ENCODE measurements at regions not wholly inside any gene's neighbourhood (a gene's known extent, or its start where the extent isn't known, plus 50 kb on each side); places are given as distances from the start of the nearest gene placed in this dataset.
A peak's percentile ranks its signal among the peaks of the same experiment; 100 is the strongest.
"Not testable (repeated sequence)": the region's sequence is repeated elsewhere in the genome, so short reads cannot be mapped to it uniquely, and the experiment has no call there.

DNA sequence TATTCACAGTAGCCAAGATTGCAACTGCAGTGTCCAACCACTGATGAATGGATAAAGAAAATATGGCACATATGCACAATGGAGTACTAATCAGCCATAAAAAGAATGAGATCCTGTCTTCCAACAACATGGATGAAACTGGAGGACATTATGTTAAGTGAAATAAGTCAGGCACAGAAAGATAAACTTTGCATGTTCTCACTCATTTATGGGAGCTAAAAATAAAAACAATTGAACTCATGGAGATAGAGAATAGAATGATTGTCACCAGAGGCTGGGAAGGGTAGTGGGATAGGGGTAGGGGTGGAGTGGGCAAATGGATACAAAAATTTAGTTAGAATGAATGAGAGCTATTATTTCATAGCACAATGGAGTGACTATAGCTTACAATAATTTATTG lies 305.5 kb upstream of the ETAA1 start:
- DNase-seq (ENCODE audit: low read depth in 2 of 2): no peak

DNA sequence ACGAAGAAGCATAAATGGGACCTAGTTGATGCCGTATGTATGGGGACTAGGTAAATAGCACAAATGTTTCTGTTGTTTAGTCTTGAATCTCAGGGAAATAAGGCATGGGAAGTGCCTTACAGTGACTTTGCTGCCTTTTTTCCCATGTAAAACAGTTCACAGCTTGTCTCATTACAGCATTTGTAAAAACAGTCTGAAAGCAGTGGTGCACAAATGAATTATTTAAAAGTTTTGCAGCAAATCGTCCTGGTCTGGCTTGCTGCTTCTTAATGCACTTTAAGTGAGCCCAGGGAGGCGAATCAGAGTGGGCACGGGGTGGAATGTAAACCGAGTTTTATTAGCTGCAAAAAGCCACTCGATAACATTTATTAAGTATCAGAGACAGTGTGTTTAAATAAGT lies 302.0 kb upstream of the ETAA1 start:
- DNase-seq (ENCODE audit: low read depth in 2 of 2): no peak

DNA sequence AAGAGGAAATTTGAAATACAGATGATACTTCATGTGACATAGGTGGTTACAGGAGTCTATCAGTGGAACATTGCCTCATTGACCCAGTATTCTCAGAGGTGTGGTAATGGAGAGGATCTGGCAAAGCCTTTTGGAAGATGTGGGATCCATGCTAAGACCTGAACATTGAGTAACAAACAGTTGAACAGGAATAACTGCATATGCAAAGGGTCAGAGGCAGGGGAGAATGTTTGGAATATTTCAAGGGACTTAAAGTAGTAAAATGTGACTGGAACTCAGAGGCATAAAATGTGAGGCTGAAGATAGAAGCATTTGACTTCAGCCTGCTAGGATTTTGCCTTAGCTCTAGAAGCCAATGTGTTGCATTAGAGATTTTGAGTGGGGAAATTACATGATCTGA lies 300.2 kb upstream of the ETAA1 start:
- no peak for DNase-seq (ENCODE audit: low read depth in 2 of 2)

DNA sequence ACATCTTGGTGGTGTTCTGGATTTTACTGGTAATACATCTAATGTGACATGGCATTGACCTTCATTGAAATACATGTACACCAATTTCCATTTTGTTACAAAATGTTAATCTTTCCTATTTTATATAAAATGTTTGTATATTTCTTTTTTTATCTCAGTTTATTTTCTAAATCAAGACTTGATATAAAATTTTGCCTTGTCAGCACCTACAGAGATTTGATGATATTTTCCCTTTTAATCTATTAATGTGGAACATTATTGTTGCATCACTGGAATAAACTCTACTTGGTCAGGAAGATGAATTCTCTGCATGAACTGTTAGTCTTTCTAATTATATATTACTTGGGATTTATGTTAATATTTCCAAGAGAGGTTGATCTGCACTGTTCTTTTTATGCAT lies 294.0 kb upstream of the ETAA1 start:
- no peak for DNase-seq (ENCODE audit: low read depth in 2 of 2)

DNA sequence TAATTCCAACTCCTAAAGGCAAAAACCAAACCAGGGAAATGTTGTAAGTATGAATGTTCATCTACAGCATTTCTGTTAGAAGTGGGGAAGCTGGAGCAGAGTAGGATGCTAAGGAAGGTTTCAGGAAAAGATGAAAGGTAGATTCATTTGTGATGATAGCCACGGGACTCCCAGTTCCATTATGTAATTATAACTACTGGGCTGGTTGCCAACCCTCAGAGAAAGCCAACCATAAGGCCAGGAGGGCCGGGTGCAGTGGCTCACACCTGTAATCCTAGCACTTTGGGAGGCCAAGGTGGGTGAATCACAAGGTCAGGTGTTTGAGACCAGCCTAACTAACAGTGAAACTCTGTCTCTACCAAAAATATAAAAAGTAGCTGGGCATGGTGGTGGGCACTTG lies 288.9 kb upstream of the ETAA1 start:
- no peak for DNase-seq (ENCODE audit: low read depth in 2 of 2)

DNA sequence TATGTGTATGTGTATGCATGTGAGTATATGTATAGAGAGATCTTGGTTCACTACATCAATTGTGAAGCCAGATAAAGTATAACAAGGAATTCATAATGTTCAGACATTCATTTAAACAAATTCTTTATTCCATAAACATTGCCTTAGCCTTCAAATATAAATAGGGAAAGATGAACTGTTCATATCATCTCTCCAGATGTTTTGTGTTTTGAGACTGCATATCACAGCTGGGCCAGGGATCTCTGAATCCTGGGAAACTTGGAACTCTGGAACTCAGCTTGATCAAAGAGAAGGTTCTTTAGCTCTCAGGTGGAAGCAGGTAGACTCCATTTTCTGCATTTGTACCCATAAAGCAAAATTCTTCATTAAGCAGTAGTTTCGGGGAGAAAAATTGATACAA lies 272.6 kb upstream of the ETAA1 start:
- DNase-seq (ENCODE audit: low read depth in 2 of 2): no peak

DNA sequence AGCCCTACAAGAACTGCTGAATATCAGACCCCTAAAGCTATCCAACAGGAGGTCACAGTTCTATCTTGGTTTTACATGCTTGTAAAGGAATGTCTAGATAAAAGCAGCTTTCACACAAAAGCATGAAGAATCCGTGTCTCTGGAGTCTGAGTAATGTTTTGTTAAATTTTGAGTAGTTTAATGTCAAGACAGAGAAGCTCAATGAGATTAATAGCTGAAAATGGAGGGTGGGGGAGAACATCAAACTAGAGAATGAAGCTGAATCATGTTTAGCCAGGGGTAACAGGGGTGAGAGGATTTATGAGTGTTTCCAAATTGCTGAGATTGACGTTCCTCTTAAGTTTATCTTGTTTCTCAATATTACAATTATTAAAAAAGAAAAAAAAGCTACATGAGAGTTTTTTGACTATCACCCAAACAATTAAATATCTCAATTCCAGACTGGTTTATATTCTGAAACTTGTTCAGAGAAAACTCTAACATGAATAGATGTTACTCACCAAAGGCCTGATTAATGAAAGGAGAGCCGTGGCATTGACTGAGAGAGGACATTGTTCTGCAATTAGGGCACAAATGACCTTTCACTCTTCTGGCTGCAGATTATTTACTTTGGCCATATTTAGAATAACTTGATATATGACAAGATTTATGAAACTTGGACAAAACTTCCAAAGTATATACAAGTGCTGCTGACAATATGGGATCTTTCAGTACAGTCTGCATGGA lies 266.4 kb upstream of the ETAA1 start:
- no peak for DNase-seq (ENCODE audit: low read depth in 2 of 2)

DNA sequence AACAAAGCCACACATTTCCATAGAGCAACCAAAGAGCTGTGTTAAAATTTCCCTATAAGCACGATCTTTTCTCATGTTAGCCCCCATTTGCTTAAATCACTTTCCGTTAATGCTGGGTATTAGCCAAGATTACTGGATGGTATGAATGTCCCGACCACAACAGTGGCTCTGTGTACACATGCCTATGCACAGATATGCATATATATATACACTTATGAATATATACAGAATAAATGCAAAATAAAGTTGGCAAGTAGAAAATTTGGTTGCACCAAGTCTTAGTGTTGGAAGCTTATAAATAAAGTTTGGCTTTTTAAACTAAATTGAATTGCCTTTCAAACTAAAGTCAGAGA lies 265.9 kb upstream of the ETAA1 start:
- DNase-seq (ENCODE audit: low read depth in 2 of 2): no peak

DNA sequence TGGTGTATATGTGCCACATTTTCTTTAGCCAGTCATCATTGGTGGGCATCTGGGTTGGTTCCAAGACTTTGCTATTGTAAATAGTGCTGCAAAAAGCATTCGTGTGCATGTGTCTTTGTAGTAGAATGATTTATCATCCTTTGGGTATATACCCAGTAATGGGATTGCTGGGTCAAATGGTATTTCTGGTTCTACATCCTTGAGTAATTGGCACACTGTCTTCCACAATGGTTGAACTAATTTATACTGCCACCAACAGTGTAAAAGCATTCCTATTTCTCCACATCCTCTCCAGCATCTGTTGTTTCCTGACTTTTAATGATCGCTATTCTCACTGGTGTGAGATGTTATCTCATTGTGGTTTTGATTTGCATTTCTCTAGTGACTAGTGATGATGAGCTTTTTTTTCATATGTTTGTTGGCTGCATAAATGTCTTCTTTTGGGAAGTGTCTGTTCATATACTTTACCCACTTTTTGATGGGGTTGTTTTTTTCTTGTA lies 264.6 kb upstream of the ETAA1 start:
- not testable (repeated sequence) for DNase-seq (ENCODE audit: low read depth in 2 of 2)

DNA sequence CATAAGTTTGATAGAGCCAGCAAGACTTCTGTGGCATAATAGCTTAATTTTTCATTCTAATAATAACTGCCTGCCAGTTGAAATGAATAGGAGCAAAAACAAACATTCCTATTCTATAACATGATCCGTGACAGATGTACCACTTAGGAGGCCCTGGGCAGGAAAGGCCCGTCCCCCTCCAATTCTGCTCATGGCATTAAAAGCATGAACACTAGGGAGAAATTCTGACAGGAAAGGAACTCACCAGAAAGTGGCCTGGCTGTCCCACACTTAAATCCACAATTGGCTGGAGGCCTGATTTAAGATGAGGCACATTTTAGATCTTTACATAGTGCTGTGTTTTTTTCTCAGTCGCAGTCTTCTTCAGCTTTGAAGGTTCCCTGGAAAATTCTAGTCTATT lies 261.9 kb upstream of the ETAA1 start:
- no peak for DNase-seq (ENCODE audit: low read depth in 2 of 2)

DNA sequence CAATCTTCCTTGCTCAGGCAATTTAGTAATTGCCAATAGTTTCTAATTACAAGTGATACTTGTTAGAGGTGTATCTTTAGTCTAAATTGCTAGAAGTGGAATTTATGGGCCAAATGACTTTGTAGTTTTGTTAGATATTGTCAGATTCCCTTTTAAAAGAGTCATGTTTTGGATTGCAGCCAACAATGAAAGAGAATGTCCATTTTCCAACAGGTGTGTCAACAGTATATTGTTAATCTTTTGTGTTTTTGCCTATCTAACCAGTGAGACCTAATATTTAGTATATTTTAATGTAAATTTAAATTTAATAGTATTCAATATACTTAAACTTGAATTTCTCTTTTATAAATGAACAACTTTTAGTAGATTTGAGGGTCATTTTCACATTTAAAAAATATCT lies 259.4 kb upstream of the ETAA1 start:
- DNase-seq (ENCODE audit: low read depth in 2 of 2): no peak

DNA sequence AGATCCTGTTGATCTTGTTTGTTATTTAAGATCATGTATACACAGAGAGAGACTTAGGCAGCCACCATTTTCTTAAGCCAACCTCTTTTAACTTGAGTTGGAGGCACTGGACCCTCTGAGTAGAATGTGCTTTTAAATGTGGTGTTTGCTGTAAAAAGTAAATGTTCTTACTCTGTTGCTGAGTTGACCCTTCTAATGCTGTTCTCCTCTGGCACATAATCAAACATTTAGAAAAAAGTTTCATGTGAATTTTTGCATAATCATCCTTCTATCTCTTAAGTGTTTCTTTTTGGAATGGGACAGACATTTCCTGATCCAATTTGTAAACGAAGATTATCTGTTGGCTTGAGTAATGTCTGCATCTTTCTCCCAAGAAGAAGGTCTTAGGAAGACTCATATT lies 255.1 kb upstream of the ETAA1 start:
- DNase-seq (ENCODE audit: low read depth in 2 of 2): no peak

DNA sequence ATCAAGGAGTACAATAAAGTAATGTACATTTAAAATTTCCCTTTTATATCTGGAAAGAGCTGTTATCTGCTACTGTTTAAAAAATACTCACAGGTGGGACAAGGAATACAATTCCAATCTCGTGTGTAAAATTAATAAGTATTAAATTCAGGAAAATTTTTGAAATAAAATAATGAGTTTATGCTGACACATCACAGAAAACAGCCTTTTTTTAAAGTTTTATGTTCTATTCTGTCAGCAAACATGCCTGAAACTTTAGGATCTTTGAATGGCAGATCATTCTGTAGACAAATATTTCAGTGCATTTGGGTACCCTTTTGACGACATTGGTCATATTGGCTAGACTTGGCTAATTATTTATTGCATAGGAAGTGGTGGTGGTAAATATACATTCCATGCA lies 254.4 kb upstream of the ETAA1 start:
- DNase-seq (ENCODE audit: low read depth in 2 of 2): no peak

DNA sequence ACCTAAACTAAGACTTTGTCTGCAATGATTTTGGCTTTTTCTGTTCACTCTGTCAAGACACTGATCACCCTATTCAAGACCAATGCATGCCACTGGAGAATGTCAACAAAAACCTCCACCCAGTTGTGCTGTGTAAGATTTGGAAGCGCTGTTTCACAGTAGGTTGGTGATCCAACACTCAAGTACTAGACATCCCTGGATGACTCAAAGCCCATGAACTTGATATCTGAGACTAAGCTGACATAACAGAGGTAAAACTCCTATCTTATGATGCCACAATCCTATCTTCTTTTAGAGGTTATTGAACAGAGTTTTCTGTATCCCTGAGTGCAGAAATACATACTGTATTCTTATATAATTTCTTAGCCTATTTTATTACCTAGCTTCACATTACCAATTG lies 251.3 kb upstream of the ETAA1 start:
- DNase-seq (ENCODE audit: low read depth in 2 of 2): no peak

DNA sequence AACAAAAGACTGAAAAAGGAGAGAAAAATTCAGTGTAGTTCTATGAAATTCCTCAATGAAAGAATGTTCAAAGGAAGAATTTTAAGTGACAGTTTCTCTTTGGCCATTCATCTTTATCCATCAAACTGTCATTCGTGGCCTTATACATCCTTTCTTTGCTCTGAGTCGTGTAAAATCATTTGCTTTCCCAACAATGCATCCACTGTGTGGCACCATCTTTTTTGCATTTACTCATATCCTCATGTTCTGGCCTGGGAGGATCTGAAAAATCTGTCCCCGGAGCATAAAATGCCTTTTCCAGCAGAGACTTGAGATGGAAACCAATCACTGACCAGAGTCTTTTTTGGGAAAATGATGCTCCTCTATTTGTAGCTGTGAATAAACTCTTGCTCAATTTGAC lies 240.3 kb upstream of the ETAA1 start:
- no peak for DNase-seq (ENCODE audit: low read depth in 2 of 2)

DNA sequence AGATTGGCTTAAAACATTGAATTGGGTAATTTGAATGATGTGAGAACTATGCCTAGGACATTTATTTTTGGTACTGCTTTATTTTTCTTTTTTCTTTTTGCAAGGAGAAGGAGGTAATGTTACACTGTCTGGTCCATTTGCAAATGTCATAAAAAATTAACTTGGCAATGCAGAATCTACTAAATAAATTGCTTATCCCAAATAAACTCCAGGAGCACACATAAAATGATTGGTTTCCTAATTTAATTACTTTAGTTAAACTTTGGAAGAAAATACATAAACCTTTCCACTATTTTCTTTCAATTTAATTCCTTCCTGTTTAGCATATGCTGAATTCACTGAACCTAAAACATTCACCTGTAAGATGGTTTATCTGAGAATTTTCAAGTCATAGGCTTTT lies 238.4 kb upstream of the ETAA1 start:
- DNase-seq (ENCODE audit: low read depth in 2 of 2): no peak

DNA sequence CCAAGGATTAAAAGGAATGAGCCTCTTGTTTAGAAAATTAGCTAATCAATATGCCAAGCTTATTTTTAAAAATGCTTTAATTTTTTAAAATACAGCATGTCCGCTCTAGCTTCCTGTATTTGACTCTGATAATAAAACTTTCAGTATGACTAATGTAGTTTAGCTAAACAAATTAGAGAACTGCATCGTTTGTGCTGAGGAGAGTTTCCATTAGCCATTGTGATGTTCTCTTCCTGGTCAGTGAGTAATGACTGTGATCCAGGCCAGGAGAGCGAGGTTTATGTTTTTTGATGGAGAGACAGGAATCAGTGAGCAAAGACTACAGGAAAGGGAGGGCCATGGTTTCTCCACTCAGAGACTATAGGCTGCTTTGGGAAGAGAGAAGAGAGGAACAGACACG lies 237.2 kb upstream of the ETAA1 start:
- DNase-seq (ENCODE audit: low read depth in 2 of 2): no peak

DNA sequence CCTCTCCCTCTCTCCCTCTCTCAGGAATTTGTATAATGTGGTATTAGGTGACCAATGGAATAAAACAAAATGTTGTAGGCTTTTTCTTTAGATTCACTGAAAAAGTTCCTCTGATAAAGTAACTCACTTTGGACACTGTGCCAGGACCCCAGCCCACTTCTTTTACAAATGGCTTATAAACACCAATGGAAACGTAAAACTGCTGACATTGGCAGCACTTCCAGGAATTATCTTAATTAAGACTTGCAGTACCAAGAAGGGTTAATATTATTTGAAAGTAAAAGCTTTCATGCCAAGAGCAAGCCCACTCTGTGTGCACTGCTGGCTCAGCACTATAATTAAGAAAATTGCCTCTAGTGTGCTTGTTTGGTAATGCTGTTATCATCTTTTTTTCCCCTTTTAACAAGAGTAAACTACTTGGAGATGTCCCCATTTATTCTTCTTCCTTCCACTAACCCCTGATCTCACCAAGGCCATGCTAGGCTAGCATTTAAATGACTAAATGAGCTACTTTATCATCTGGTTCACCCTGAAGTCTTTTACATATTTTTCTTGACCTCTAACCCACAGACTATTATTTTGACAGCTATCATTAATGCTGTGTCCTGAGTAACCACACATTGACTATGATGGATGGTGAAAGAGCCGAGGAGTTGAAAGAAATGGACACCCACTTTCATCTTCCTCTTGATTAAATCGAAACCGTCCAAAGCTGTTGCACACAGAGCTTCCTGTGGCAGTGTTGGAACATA lies 232.2 kb upstream of the ETAA1 start:
- no peak for DNase-seq (ENCODE audit: low read depth in 2 of 2)

DNA sequence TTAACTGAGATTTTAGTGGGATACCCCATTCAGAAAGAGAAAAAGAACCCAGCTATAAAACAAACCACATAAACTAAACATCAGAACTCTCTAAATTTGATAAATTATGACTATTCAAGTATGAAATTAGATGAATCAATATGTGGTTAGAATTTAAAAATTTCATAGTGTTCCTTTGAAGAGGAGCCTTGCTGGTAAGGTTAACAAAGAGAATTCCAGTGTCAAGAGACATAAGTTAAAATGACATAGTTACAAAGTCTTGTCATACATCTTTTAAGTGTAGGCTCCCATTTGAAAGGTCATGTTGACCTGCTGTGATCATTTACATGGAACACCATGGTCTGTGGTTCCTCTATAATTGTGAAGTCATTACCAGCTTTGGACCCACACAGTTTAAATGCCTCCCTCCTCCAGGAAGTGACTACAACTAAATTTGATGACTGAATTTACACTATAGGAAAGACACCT lies 231.6 kb upstream of the ETAA1 start:
- no peak for DNase-seq (ENCODE audit: low read depth in 2 of 2)

DNA sequence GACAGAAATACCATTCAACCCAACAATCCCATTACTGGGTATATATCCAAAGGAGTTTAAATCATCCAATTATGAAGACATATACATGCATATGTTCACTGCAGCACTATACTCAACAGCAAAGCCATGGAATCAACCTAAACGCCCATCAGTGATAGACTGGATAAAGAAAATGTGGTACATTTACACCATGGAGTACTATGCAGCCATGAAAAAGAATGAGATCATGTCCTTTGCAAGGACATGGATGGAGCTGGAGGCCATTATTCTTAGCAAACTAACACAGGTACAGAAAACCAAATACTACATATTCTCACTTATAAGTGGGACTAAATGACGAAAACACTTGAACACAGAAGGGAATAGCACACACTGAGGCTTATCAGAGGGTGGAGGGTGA lies 230.6 kb upstream of the ETAA1 start:
- not testable (repeated sequence) for DNase-seq (ENCODE audit: low read depth in 2 of 2)

DNA sequence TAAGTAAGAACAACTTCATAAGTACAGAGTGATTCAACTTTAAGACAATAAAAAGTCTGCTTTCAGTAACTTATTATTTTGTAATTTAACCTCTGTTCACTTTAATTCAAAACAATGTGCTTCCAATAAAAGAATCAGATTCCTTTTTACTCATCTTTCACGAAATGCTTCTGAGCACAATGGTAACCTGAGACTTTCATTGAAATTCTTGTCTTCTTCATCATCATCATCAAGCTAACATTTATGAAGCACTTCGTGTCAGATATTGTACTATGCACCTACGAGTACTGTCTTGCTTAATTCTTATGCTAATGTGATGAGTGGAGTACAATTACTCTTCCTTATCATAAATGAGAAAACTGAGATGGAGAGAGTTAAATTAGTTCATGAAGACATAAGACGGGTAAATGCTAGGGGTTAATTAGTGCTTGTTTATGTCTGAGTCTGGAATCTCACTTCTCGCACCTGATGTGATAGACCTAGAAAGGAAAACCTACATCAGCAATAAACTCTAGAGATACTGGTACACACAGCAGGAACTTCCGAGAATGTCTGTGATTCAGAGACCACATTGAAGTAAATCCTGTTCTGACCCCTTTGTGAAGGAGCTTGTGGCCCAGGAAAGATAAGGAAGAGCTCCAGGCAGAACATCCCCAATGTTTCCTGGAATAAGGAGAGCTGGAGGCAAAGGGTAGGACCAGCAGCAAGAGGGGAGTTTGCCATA lies 227.6 kb upstream of the ETAA1 start:
- peak; percentile 36 to 50 for DNase-seq (ENCODE audit: low read depth in 2 of 2)

DNA sequence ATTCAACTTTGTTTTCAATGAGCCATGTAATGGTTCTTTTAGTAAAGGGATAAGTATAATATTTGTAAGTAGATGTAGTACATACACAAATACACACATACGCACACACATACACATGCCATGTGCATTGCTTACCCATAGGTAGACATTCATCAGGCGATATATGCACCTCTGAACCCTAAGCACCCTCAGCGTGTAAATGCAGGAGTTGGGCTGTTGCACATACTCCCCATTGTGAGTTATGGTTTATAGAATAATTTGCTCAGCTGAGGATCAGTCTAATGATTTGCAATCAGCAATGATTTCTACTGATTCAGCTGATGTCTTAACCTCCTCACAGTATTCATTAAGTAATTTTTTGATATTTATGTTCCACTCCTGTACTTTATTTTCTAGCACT lies 217.6 kb upstream of the ETAA1 start:
- no peak for DNase-seq (ENCODE audit: low read depth in 2 of 2)

DNA sequence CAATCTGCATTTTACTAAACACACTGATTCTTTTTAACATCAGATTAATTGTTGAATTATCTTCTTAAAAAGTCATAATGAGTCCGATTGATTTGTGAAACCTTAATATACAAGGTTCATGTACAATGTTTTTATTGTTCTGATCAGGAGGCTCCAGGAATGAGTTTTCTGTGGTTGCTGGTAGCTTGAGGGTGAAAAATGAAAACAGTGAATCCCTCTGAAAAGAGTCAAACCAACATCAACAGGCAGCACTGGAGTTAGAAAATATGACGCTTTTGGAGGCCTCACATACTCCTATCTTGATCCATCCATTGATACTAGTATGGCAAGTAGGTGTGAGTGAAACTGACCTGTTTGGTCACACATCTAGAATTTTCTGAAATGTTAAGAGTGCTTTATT lies 216.3 kb upstream of the ETAA1 start:
- no peak for DNase-seq (ENCODE audit: low read depth in 2 of 2)
